AG10803 (cell line): ENCODE measurements at regions not wholly inside any gene's neighbourhood (a gene's known extent, or its start where the extent isn't known, plus 50 kb on each side); places are given as distances from the start of the nearest gene placed in this dataset.

Experiments used
- DNase-seq: peaks from one replicate; pipeline ENCODE4 v3.0.0; 2010; ENCODE audit warnings: low read depth
- H3K4me3 ChIP-seq: 2 replicates; pipeline ENCODE4 v1.5.1; 2011; ENCODE audit warnings: mild to moderate bottlenecking, low read length, control low read depth
- CTCF ChIP-seq: conservative IDR thresholded peaks from 2 replicates; pipeline ENCODE4 v1.5.1; 2011; ENCODE audit warnings: mild to moderate bottlenecking, low read length, control low read depth, inconsistent platforms

- no peak overlapping the region for H3K4me3 ChIP-seq
- TF ChIP-seq CTCF: no peak
- no peak for DNase-seq
These were observed 106.6 kb upstream of the ZBTB40 start for GRCh38 chr1:22344851-22345560.

GRCh38 chr1:22347854-22348760 is 103.5 kb upstream of the ZBTB40 start:
- TF ChIP-seq CTCF: no peak
- no peak overlapping the region for H3K4me3 ChIP-seq
- no peak for DNase-seq

GRCh38 chr1:22349362-22350043 is 102.1 kb upstream of the ZBTB40 start:
- no peak for DNase-seq

GRCh38 chr1:22350171-22350923 is 101.3 kb upstream of the ZBTB40 start:
- DNase-seq: no peak
- H3K4me3 ChIP-seq: no peak overlapping the region
- TF ChIP-seq CTCF: no peak

More at GRCh38 chr1:22349362-22350043, 102.1 kb upstream of the ZBTB40 start:
- H3K4me3 ChIP-seq: no peak overlapping the region
- no peak for TF ChIP-seq CTCF

- H3K4me3 ChIP-seq: no peak overlapping the region
- DNase-seq: no peak
- TF ChIP-seq CTCF: no peak
These were observed 100.5 kb upstream of the ZBTB40 start for GRCh38 chr1:22350924-22351767.

GRCh38 chr1:22351768-22352080 is 99.9 kb upstream of the ZBTB40 start:
- DNase-seq: no peak
- no peak for TF ChIP-seq CTCF
- no peak overlapping the region for H3K4me3 ChIP-seq
